Astrocyte (in vitro differentiated cells and primary cell): ENCODE measurements at regions not wholly inside any gene's neighbourhood (a gene's known extent, or its start where the extent isn't known, plus 50 kb on each side); places are given as distances from the start of the nearest gene placed in this dataset.

Experiments
- DNase-seq: peaks from one replicate; pipeline ENCODE4 v3.0.0-alpha.2; 2010; ENCODE audit warnings: low read depth
- FAIRE-seq: peaks from 2 replicates; lab custom pipeline; 2011; peaks lifted over from hg19 to GRCh38; lab: Jason Lieb, UNC
- H2AFZ ChIP-seq: 2 replicates; pipeline ENCODE4 v1.6.0; 2012; ENCODE audit warnings: low read depth, low read length, inconsistent platforms
- H3K27ac ChIP-seq: 2 replicates; pipeline ENCODE4 v1.5.1; 2011; ENCODE audit warnings: low read depth, low read length, inconsistent platforms
- H3K27me3 ChIP-seq: 2 replicates; pipeline ENCODE4 v1.6.0; 2011; ENCODE audit warnings: low read length, inconsistent platforms; ENCODE audit not compliant: insufficient read depth
- H3K36me3 ChIP-seq: 2 replicates; pipeline ENCODE4 v1.5.1; 2011; ENCODE audit warnings: low read length, inconsistent platforms; ENCODE audit not compliant: insufficient read depth
- H3K4me1 ChIP-seq: 2 replicates; pipeline ENCODE4 v1.5.1; 2011; ENCODE audit warnings: low read length, inconsistent platforms; ENCODE audit not compliant: insufficient read depth
- H3K4me2 ChIP-seq: 2 replicates; pipeline ENCODE4 v1.6.0; 2012; ENCODE audit warnings: low read length, inconsistent platforms
- H3K4me3 ChIP-seq: 2 replicates; pipeline ENCODE4 v1.5.1; 2011; ENCODE audit warnings: low read depth, mild to moderate bottlenecking, low read length, inconsistent platforms; ENCODE audit not compliant: insufficient read depth
- H3K79me2 ChIP-seq: 2 replicates; pipeline ENCODE4 v1.6.0; 2012; ENCODE audit warnings: mild to moderate bottlenecking, low read length, inconsistent platforms; ENCODE audit not compliant: insufficient read depth
- H3K9ac ChIP-seq: 2 replicates; pipeline ENCODE4 v1.6.0; 2012; ENCODE audit warnings: mild to moderate bottlenecking, low read length, inconsistent platforms
- H3K9me3 ChIP-seq: 2 replicates; pipeline ENCODE4 v1.5.1; 2012; ENCODE audit warnings: low read depth, mild to moderate bottlenecking, low read length, inconsistent platforms; ENCODE audit not compliant: insufficient read depth
- H4K20me1 ChIP-seq: 2 replicates; pipeline ENCODE4 v1.6.0; 2012; ENCODE audit warnings: low read length, inconsistent platforms; ENCODE audit not compliant: insufficient read depth
- H3K27ac Mint-ChIP-seq: one replicate; pipeline ENCODE4 v1.8.0; 2021; ENCODE audit warnings: mild to moderate bottlenecking, mixed read lengths; ENCODE audit not compliant: unreplicated experiment
- H3K27me3 Mint-ChIP-seq: one replicate; pipeline ENCODE4 v1.8.0; 2021; ENCODE audit warnings: low read depth, mixed read lengths; ENCODE audit not compliant: unreplicated experiment
- H3K36me3 Mint-ChIP-seq: one replicate; pipeline ENCODE4 v1.8.0; 2021; ENCODE audit warnings: low read depth, mixed read lengths; ENCODE audit not compliant: unreplicated experiment
- H3K4me1 Mint-ChIP-seq: one replicate; pipeline ENCODE4 v1.8.0; 2021; ENCODE audit warnings: low read depth, mixed read lengths; ENCODE audit not compliant: unreplicated experiment
- H3K4me3 Mint-ChIP-seq: one replicate; pipeline ENCODE4 v1.8.0; 2021; ENCODE audit warnings: mild to moderate bottlenecking, moderate library complexity, mixed read lengths; ENCODE audit not compliant: unreplicated experiment
- H3K9me3 Mint-ChIP-seq: one replicate; pipeline ENCODE4 v1.8.0; 2021; ENCODE audit warnings: mild to moderate bottlenecking, mixed read lengths; ENCODE audit not compliant: unreplicated experiment
- EZH2 ChIP-seq: IDR thresholded peaks from 2 replicates; pipeline ENCODE4 v1.6.1; 2012; ENCODE audit warnings: mild to moderate bottlenecking, low read length, inconsistent platforms; ENCODE audit not compliant: insufficient read depth
- TF ChIP-seq, protein P1 (sequence below): IDR thresholded peaks from 2 replicates; pipeline ENCODE4 v1.5.1; 2011; ENCODE audit warnings: low read depth, mild to moderate bottlenecking, inconsistent platforms, low read length, moderate library complexity; ENCODE audit not compliant: insufficient read depth

DNA sequence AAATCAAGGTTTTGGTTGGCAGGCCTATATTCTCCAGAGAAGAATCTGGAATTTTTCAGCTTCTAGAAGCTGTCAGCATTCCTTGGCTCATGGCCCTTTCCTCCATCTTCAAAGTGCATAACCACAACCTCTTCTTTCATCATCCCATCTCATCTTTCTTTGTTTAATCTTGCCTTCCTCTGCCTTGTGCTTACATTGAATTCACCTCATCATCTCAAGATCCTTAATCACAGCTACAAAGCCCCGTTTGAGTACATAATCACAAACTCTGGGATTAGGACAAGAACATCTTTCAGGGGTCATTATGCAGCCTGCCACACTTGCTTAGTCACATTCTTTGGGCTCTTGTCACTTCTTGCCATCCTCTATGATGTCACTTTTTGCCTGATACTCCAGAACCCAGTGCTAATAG lies 130.3 kb downstream of the FOXD1 start:
- Histone ChIP-seq H3K9ac (no peak overlapping the region), H3K4me1 (peaks cover 22% of the 10 kb centered on the region), H3K4me2 (no peak overlapping the region), H3K79me2 (no peaks in the 10 kb centered on the region), H3K9me3 (no peaks in the 10 kb centered on the region), H3K27ac (peak overlapping the region; percentile 35), H4K20me1 (no peaks in the 10 kb centered on the region), H3K36me3 (no peaks in the 10 kb centered on the region), H3K27me3 (no peaks in the 10 kb centered on the region), H3K4me3 (no peak overlapping the region), H2AFZ (no peak overlapping the region)
- Mint-ChIP-seq H3K27me3 (peaks cover 5% of the 10 kb centered on the region), H3K27ac (no peak overlapping the region), H3K4me1 (peaks cover 20% of the 10 kb centered on the region), H3K4me3 (no peak overlapping the region), H3K36me3 (peaks cover 3% of the 10 kb centered on the region), H3K9me3 (peaks cover 3% of the 10 kb centered on the region)
- TF ChIP-seq, protein P1, sequence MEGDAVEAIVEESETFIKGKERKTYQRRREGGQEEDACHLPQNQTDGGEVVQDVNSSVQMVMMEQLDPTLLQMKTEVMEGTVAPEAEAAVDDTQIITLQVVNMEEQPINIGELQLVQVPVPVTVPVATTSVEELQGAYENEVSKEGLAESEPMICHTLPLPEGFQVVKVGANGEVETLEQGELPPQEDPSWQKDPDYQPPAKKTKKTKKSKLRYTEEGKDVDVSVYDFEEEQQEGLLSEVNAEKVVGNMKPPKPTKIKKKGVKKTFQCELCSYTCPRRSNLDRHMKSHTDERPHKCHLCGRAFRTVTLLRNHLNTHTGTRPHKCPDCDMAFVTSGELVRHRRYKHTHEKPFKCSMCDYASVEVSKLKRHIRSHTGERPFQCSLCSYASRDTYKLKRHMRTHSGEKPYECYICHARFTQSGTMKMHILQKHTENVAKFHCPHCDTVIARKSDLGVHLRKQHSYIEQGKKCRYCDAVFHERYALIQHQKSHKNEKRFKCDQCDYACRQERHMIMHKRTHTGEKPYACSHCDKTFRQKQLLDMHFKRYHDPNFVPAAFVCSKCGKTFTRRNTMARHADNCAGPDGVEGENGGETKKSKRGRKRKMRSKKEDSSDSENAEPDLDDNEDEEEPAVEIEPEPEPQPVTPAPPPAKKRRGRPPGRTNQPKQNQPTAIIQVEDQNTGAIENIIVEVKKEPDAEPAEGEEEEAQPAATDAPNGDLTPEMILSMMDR, result no peak
- no peak for TF ChIP-seq EZH2
- peak; percentile 39 for FAIRE-seq
- DNase-seq, result peak; percentile 81

DNA sequence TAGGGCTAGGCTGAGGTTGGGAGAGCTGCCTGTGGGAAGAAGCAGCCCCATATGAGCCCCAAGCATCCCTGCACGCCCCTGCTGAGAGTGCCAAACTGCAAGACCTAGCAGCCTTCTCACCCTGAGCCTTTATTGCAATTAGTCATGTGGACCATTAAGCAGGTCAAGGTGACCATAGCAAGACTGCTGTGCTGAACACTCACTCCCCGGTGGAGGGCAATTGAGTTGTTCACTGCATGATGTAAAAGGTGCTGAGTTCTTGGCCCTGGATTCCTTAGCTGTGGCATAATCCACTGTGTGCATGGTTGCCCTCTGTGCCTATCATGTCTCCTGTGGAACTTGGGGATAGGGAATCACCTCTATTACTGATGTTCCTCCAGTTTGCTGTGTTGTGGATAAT lies 131.1 kb downstream of the FOXD1 start:
- H3K36me3 Mint-ChIP-seq, result peaks cover 3% of the 10 kb centered on the region
- no peak overlapping the region for H3K27ac Mint-ChIP-seq
- peaks cover 3% of the 10 kb centered on the region for H3K9me3 Mint-ChIP-seq
- no peak overlapping the region for H3K27ac ChIP-seq
- no peaks in the 10 kb centered on the region for H3K36me3 ChIP-seq
- no peaks in the 10 kb centered on the region for H3K9me3 ChIP-seq
- H3K27me3 ChIP-seq, result no peaks in the 10 kb centered on the region
- H2AFZ ChIP-seq, result no peak overlapping the region
- no peak overlapping the region for H3K4me3 Mint-ChIP-seq
- FAIRE-seq (no peak), DNase-seq (no peak)
- H3K4me3 ChIP-seq, result no peak overlapping the region
- H3K4me2 ChIP-seq, result no peak overlapping the region
- no peak overlapping the region for H3K9ac ChIP-seq
- peaks cover 20% of the 10 kb centered on the region for H3K4me1 Mint-ChIP-seq
- H3K4me1 ChIP-seq, result peaks cover 26% of the 10 kb centered on the region
- no peaks in the 10 kb centered on the region for H4K20me1 ChIP-seq
- TF ChIP-seq, protein P1, result no peak
- no peak for TF ChIP-seq EZH2
- peaks cover 5% of the 10 kb centered on the region for H3K27me3 Mint-ChIP-seq
- no peaks in the 10 kb centered on the region for H3K79me2 ChIP-seq

DNA sequence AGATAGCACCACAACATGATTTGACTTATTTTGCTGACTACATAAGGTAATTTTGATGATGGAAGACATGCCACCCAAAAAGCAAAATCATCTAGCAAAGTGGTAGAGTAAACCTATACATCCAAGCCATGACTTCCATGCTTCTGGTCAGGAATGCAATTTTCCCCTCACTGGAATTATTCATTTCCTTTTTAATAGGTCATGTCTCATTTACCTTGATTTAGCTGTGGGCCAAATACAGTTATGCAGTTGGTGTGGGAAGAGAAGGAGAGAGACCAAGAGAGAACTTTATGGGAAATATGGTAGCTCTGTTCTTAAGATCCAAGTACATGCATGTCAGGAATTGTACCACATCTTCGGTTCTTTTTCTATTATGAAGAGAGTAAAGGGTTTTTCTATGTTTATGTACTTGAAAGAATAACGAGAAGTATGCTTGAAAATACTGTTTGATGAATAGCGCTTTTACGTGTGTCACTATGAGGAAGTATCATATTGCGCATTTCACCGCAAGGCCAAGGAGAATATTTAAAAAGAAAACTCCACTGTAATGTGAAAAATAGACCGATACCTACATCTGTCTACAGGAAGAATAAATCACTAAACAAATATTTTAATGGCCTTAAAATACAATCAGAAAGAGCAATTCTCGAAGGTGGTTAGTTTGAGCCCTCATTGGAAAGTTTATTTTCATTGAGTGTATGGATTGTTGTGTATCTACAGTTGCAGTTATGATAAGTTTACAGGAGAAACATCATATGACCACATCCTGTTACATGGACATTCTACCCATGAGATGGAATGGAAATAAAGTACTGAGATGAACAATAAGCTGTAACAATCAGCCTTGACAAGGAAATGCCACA lies 134.0 kb downstream of the FOXD1 start:
- Histone ChIP-seq H3K4me1 (peaks cover 34% of the 10 kb centered on the region), H3K9ac (no peak overlapping the region), H2AFZ (no peak overlapping the region), H3K4me2 (peak overlapping the region; percentile 40), H3K27me3 (no peaks in the 10 kb centered on the region), H4K20me1 (no peaks in the 10 kb centered on the region), H3K4me3 (no peak overlapping the region), H3K9me3 (no peaks in the 10 kb centered on the region), H3K27ac (peak overlapping the region; percentile 29), H3K79me2 (no peaks in the 10 kb centered on the region), H3K36me3 (no peaks in the 10 kb centered on the region)
- Mint-ChIP-seq H3K27me3 (peaks cover 5% of the 10 kb centered on the region), H3K27ac (no peak overlapping the region), H3K36me3 (peaks cover 5% of the 10 kb centered on the region), H3K4me1 (peaks cover 15% of the 10 kb centered on the region), H3K9me3 (peaks cover 3% of the 10 kb centered on the region), H3K4me3 (no peak overlapping the region)
- DNase-seq, result peak; percentile 64
- FAIRE-seq, result peak; percentile 69
- TF ChIP-seq EZH2, result no peak
- TF ChIP-seq, protein P1, result no peak
